Transverse colon (tissue), 4 donors: ENCODE measurements at regions not wholly inside any gene's neighbourhood (a gene's known extent, or its start where the extent isn't known, plus 50 kb on each side); places are given as distances from the start of the nearest gene placed in this dataset.

Experiments
- DNase-seq: peaks from one replicate; pipeline ENCODE4 v3.0.0-alpha.2; 2019
- H3K27ac ChIP-seq, 4 donors: fragments of 200-600 bp; sonication (generic); 2 replicates each; pipeline ENCODE4 v1.5.1; 2016 to 2018; ENCODE audit warnings: inconsistent platforms in 4 of 4
- H3K27me3 ChIP-seq: fragments of 200-600 bp; sonication (generic); 2 replicates; pipeline ENCODE4 v1.5.1; 2017; ENCODE audit warnings: inconsistent platforms
- H3K36me3 ChIP-seq, 4 donors: fragments of 200-600 bp; sonication (generic); 2 replicates each; pipeline ENCODE4 v1.5.1; 2017 to 2019; ENCODE audit warnings: inconsistent platforms in 4 of 4
- H3K4me1 ChIP-seq, 4 donors: fragments of 200-600 bp; sonication (generic); 2 replicates each; pipeline ENCODE4 v1.5.1; 2017 to 2020; ENCODE audit warnings: inconsistent platforms in 4 of 4
- H3K4me3 ChIP-seq, 4 donors: fragments of 200-600 bp; sonication (generic); 1 replicate in 1 of 4; 2 replicates in 3 of 4; pipeline versions ENCODE4 v1.5.1 to v1.6.1; 2017 to 2019; ENCODE audit warnings: inconsistent platforms in 4 of 4
- H3K9me3 ChIP-seq, 2 donors: fragments of 200-600 bp; sonication (generic); 2 replicates each; pipeline ENCODE4 v1.5.1; 2017 to 2019; ENCODE audit warnings: inconsistent platforms in 2 of 2
- EP300 ChIP-seq: sonication (generic); formaldehyde crosslinking; IDR thresholded peaks from one replicate; pipeline ENCODE4 v1.6.1; 2017; ENCODE audit warnings: antibody characterized with exemption, low read depth
- POLR2A ChIP-seq: fragments of 450-650 bp; IDR thresholded peaks from one replicate; pipeline ENCODE4 v1.6.1; 2016; ENCODE audit warnings: antibody characterized with exemption, mild to moderate bottlenecking, moderate library complexity
- POLR2AphosphoS5 ChIP-seq, 3 donors: sonication (generic); formaldehyde crosslinking; IDR thresholded peaks; one replicate each; pipeline ENCODE4 v1.6.1; 2016; ENCODE audit warnings: antibody characterized with exemption in 3 of 3
- WGBS, 2 donors: methylation state at CpG; one replicate each; pipeline ENCODE4 v1.1.5; 2018; ENCODE audit warnings: low coverage in 1 of 2; 5-methylcytosine and 5-hydroxymethylcytosine counted together
- in situ Hi-C, 4 donors: fragments of 200-750 bp; cut with MboI; loops; one replicate each; pipeline versions ENCODE4 v1.15.0 to v1.15.1; 2017; ENCODE audit warnings: low sequenced_read_pairs in 3 of 4, low pct_ligation_motif_present in 1 of 4, low pct_unique_long_range_greater_than_20kb in 1 of 4
- intact Hi-C: fragments of 100-400 bp; cut with DNase I; formaldehyde crosslinking; loops from one replicate; pipeline ENCODE4 v1.15.1; 2023; ENCODE audit warnings: low total_unique reads
- TF ChIP-seq, protein P1 (sequence below), 5 experiments: fragments of 200-600 bp in 3 of 5; fragments of 450-650 bp in 2 of 5; sonication (generic) in 3 of 5; IDR thresholded peaks; 1 replicate in 2 of 5; 2 replicates in 3 of 5; pipeline ENCODE4 v1.5.1; 2016 to 2017; ENCODE audit warnings: antibody characterized with exemption in 5 of 5, inconsistent platforms in 3 of 5, mild to moderate bottlenecking in 2 of 5, moderate library complexity in 1 of 5

GRCh38 chrX:65846974-65847373, 179.5 kb downstream of the MSN start:
- no peak for DNase-seq
- no peaks in the 10 kb centered on the region for H3K9me3 ChIP-seq
- no peak overlapping the region for H3K4me3 ChIP-seq
- H3K27ac ChIP-seq, result no peak overlapping the region
- 53% methylated on average over 2 of the region's 2 CpGs; no CpG with 5 or more reads in 1 of the 2 donors for WGBS, 2 donors
- no peaks in the 10 kb centered on the region for H3K27me3 ChIP-seq
- intact Hi-C loops (no loop called here), in situ Hi-C loops (no loop called here)
- H3K4me1 ChIP-seq, result no peaks in the 10 kb centered on the region
- no peaks in the 10 kb centered on the region for H3K36me3 ChIP-seq
- no peak for TF ChIP-seq POLR2A
- TF ChIP-seq EP300, result no peak
- TF ChIP-seq, protein P1, sequence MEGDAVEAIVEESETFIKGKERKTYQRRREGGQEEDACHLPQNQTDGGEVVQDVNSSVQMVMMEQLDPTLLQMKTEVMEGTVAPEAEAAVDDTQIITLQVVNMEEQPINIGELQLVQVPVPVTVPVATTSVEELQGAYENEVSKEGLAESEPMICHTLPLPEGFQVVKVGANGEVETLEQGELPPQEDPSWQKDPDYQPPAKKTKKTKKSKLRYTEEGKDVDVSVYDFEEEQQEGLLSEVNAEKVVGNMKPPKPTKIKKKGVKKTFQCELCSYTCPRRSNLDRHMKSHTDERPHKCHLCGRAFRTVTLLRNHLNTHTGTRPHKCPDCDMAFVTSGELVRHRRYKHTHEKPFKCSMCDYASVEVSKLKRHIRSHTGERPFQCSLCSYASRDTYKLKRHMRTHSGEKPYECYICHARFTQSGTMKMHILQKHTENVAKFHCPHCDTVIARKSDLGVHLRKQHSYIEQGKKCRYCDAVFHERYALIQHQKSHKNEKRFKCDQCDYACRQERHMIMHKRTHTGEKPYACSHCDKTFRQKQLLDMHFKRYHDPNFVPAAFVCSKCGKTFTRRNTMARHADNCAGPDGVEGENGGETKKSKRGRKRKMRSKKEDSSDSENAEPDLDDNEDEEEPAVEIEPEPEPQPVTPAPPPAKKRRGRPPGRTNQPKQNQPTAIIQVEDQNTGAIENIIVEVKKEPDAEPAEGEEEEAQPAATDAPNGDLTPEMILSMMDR (IDR thresholded peaks at IDR 0.05), result no peak
- TF ChIP-seq POLR2AphosphoS5 (IDR thresholded peaks at IDR 0.05), result no peak

- 93% methylated on average over 2 of the region's 2 CpGs; no CpG with 5 or more reads in 1 of the 2 donors for WGBS, 2 donors
- no peak overlapping the region for H3K27ac ChIP-seq
- H3K36me3 ChIP-seq, result no peaks in the 10 kb centered on the region
- in situ Hi-C loops (no loop called here), intact Hi-C loops (no loop called here)
- no peak for DNase-seq
- no peak for TF ChIP-seq EP300
- TF ChIP-seq POLR2A, result no peak
- no peak for TF ChIP-seq POLR2AphosphoS5 (IDR thresholded peaks at IDR 0.05)
- H3K9me3 ChIP-seq, result no peaks in the 10 kb centered on the region
- H3K27me3 ChIP-seq, result no peaks in the 10 kb centered on the region
- no peak overlapping the region for H3K4me3 ChIP-seq
- H3K4me1 ChIP-seq, result no peaks in the 10 kb centered on the region
Observed at GRCh38 chrX:65841263-65841662, 173.8 kb downstream of the MSN start.

DNA sequence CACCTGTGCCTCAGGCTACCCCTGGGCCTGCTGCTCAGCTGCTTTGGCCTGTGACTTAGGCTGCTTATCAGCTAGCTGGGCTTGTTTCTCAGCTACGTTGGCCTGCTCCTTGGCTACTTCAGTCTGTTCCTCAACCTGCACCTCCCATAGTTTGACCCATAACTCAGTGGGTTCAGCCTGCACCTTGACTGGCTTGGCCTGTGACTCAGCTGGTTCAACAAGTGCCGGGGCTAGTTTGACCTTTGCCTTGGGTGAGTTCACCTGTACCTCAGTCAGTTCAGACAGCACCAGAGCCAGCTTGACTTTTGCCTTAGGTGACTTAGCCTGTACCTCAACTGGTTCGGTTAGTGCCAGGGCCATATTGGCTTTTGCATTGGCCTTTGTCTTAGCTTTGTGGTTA, 171.2 kb downstream of the MSN start:
- H3K36me3 ChIP-seq, result no peaks in the 10 kb centered on the region
- 65% methylated on average over 3 of the region's 3 CpGs; no CpG with 5 or more reads in 1 of the 2 donors for whole genome bisulfite sequencing, 2 donors
- H3K4me1 ChIP-seq, result no peaks in the 10 kb centered on the region
- no peak overlapping the region for H3K27ac ChIP-seq
- H3K4me3 ChIP-seq, result no peak overlapping the region
- TF ChIP-seq, protein P1 (IDR thresholded peaks at IDR 0.05), result no peak
- no peak for TF ChIP-seq EP300
- no peak for TF ChIP-seq POLR2A
- no peak for TF ChIP-seq POLR2AphosphoS5 (IDR thresholded peaks at IDR 0.05)
- H3K9me3 ChIP-seq, result no peaks in the 10 kb centered on the region
- intact Hi-C loops (no loop called here), in situ Hi-C loops (no loop called here)
- DNase-seq, result no peak
- no peaks in the 10 kb centered on the region for H3K27me3 ChIP-seq

GRCh38 chrX:65837875-65838549, 170.6 kb downstream of the MSN start:
- H3K9me3 ChIP-seq, result no peaks in the 10 kb centered on the region
- intact Hi-C loops (no loop called here), in situ Hi-C loops (no loop called here)
- no peak for TF ChIP-seq EP300
- TF ChIP-seq POLR2AphosphoS5 (IDR thresholded peaks at IDR 0.05), result no peak
- TF ChIP-seq, protein P1 (IDR thresholded peaks at IDR 0.05), result no peak
- no peak for TF ChIP-seq POLR2A
- DNase-seq, result no peak
- H3K36me3 ChIP-seq, result no peaks in the 10 kb centered on the region
- no peaks in the 10 kb centered on the region for H3K27me3 ChIP-seq
- WGBS, 2 donors, result 87% methylated on average over 4 of the region's 4 CpGs; no CpG with 5 or more reads in 1 of the 2 donors
- no peak overlapping the region for H3K4me3 ChIP-seq
- H3K4me1 ChIP-seq, result no peaks in the 10 kb centered on the region
- no peak overlapping the region for H3K27ac ChIP-seq
